Body of pancreas (tissue), 4 donors: ENCODE measurements at regions not wholly inside any gene's neighbourhood (a gene's known extent, or its start where the extent isn't known, plus 50 kb on each side); places are given as distances from the start of the nearest gene placed in this dataset.

Experiments
- POLR2A ChIP-seq, 3 donors: fragments of 450-650 bp; IDR thresholded peaks; one replicate each; pipeline ENCODE4 v1.6.1; 2016; ENCODE audit warnings: antibody characterized with exemption in 3 of 3, mild to moderate bottlenecking in 2 of 3
- TF ChIP-seq, protein P1 (sequence below), 7 experiments: fragments of 450-650 bp in 4 of 7; fragments of 200-600 bp in 3 of 7; sonication (generic) in 3 of 7; IDR thresholded peaks; one replicate each; pipeline ENCODE4 v1.5.1; 2016 to 2019; ENCODE audit warnings: antibody characterized with exemption in 7 of 7

- TF ChIP-seq, protein P1, sequence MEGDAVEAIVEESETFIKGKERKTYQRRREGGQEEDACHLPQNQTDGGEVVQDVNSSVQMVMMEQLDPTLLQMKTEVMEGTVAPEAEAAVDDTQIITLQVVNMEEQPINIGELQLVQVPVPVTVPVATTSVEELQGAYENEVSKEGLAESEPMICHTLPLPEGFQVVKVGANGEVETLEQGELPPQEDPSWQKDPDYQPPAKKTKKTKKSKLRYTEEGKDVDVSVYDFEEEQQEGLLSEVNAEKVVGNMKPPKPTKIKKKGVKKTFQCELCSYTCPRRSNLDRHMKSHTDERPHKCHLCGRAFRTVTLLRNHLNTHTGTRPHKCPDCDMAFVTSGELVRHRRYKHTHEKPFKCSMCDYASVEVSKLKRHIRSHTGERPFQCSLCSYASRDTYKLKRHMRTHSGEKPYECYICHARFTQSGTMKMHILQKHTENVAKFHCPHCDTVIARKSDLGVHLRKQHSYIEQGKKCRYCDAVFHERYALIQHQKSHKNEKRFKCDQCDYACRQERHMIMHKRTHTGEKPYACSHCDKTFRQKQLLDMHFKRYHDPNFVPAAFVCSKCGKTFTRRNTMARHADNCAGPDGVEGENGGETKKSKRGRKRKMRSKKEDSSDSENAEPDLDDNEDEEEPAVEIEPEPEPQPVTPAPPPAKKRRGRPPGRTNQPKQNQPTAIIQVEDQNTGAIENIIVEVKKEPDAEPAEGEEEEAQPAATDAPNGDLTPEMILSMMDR (IDR thresholded peaks at IDR 0.05) = no peak
- no peak for TF ChIP-seq POLR2A (IDR thresholded peaks at IDR 0.05)
Measured at GRCh38 chr3:147529551-147529950, 120.4 kb downstream of the ZIC1 start.
